CD4-positive, alpha-beta T cell treated with Interferon alpha-2 for 1 hour (primary cell): ENCODE measurements at regions not wholly inside any gene's neighbourhood (a gene's known extent, or its start where the extent isn't known, plus 50 kb on each side); places are given as distances from the start of the nearest gene placed in this dataset.
"Not testable (repeated sequence)": the region's sequence is repeated elsewhere in the genome, so short reads cannot be mapped to it uniquely, and the experiment has no call there.

ENCODE experiments used
- DNase-seq, 2 donors: peaks; one replicate each; pipeline ENCODE4 v3.0.0-alpha.2; 2020 to 2022

- no peak for DNase-seq
These were observed 144.8 kb upstream of the SETMAR start for GRCh38 chr3:4158329-4158728.

DNA sequence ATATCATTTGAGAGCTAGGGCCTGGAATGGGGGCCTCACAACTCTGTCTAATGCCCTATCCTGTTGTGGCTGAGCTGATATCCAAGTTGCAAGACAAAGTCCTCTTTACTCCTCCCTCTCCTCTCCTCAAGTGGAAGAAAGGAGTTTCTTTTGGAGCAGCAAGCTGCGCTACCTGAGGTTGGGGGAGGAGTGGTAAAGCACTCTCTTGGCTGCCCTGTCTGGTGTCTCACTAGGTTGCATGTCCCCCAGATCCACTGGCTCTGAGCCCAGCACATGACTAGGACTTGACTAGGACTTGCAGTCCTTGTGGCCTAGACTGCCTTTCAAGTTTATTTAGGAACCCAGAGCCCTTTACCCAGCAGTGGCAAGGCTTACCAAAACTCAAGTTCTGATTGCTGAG is 141.1 kb upstream of the SETMAR start:
- DNase-seq = no peak

- no peak for DNase-seq
These were observed 140.2 kb upstream of the SETMAR start for GRCh38 chr3:4163011-4163410.

DNA sequence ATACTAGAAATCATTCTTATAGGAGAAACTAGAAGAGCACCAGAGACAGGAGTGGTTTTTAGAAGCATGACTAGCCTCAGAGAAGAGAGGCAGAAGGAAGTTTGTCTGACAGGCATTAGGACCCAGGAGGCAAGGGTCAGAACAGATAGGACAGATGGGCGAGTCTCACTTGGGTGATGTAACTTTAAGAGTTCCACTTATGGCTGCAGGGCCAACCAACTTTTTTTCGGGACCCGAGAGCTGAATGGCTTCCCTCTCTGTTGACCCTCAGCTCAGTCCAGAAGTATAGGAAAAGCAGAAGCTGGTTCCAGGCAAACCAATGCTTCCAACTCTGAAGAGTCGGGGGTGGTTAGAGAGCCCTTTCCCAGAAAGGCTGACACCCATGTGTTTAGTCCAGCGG is 136.6 kb upstream of the SETMAR start:
- DNase-seq = no peak

GRCh38 chr3:4167230-4167629 is 135.9 kb upstream of the SETMAR start:
- not testable (repeated sequence) for DNase-seq

- DNase-seq = no peak
These were observed 128.4 kb upstream of the SETMAR start for GRCh38 chr3:4174791-4175190.

DNA sequence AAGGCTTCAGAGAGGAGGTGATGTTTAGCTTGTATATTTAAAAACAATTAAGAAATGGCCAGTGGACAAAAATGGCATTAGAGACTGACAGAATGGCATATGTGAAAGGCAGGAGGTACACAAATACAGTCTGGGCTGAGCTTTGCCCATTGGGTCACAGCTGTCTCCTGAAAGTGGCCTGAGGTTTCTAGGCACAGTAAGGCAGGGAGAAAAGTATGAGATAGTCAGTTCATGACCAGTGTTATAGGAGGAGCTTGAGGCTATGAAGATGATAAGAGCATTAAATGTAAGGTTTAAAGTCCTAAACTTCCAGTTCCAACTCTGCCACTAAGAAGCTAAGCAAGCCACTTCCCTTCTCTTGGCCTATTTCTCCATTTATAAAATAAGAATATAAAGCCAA is 111.2 kb upstream of the SETMAR start:
- DNase-seq = no peak

DNA sequence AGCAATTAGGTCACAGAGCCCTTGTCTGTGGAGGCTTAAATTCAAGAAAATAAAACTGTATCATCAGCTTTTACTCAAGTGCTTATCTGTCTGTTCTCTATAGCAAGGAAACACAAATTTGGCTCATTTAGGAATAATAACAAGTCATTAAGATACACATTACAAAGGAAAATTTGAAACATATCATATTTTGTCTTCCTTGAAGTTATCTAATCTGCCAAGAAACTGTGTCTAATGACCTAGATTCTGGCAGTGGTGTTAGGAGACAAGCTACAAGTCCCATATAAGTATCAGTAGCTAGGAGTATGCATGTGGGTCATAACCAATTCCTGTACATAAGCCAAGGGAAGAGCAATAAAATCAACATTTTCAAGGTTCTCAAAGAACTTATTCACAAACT is 108.2 kb upstream of the SETMAR start:
- no peak for DNase-seq

- no peak for DNase-seq
These were observed 106.5 kb upstream of the SETMAR start for GRCh38 chr3:4196506-4197147.

DNA sequence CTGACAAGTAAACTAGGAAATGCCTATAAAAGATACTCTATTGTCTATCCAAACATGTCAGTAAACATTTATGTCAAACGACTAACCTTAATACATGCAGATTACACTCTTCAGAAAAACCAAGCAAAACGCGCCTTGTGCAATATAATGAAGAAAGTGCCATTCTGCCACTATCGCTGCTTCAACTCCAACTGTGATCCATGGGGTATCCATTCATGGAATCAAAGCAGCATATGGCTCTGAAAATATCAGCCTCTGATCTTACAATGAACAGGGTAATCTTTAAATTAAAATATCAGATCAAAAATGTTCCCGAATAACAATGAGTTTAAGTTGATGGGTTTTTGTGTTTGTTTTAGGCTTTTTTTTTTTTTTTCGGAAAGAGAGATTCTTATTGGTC is 105.5 kb upstream of the SETMAR start:
- DNase-seq = no peak

- DNase-seq = no peak
These were observed 104.7 kb upstream of the SETMAR start for GRCh38 chr3:4198491-4198890.

DNA sequence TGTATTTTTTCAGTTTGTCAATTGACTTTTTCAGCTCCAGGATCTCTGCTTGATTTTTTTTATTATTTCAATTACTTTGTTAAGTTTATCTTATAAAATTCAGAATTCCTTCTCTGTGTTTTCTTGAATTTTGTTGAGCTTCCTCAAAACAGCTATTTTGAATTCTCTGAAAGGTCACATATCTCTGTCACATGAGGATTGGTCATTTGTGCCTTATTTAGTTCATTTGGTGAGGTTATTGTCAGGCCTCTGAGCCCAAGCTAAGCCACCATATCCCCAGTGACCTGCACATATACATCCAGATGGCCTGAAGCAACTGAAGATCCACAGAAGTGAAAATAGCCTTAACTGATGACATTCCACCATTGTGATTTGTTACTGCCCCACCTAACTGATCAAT is 98.4 kb upstream of the SETMAR start:
- not testable (repeated sequence) for DNase-seq

DNA sequence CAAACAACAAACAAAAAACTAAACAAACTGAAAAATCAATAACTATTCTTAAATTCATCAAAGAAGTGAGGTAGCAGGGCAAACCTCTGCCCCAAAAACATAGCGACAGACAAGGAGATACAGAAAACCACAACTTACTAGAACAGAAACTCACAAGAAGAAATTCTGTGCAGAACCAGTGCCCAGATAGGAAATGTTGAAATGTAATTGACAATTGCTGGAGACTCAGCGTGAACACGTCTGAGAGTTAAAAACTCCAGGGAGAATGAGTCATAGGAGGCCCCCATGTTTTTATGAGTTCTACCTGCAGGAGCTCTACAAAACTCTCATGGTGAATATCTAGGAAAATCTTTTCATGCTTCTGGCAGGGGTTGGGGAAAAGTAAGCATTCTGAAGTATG is 95.5 kb upstream of the SETMAR start:
- no peak for DNase-seq

DNA sequence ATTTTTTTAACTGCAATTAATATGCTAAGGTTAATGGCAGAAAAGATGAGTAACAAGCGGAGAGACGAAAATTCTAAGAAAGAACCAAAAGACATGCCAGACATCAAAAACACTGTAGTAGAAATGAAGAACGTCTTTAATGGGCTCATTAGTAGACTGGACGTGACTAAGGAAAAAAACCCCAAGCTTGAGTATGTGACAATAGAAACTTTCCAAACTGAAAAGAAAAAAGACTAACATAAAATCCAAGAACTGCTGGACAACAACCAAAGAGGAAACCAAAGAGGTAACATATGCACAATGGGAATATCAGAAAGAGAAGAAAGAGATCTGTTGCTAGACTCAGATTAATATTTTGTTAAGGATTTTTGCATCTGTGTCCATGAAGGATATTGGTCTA is 94.6 kb upstream of the SETMAR start:
- DNase-seq = no peak

DNA sequence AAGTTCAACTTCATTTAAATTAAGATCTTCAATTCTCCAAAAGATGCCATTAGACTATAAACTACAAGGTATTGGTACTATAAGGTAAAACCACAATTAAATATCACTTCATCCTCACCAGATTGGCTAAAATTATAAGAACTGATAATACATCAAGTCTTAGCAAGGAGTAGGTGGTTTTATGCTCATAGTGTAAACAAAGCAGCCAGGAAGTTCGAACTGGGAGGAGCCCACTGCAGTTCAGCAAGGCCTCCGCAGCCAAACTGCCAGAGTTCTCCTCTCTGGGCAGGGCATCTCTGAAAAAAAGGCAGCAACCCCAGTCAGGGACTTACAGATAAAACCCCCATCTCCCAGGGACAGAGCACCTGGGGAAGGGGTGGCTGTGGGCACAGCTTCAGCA is 91.6 kb upstream of the SETMAR start:
- DNase-seq = no peak

DNA sequence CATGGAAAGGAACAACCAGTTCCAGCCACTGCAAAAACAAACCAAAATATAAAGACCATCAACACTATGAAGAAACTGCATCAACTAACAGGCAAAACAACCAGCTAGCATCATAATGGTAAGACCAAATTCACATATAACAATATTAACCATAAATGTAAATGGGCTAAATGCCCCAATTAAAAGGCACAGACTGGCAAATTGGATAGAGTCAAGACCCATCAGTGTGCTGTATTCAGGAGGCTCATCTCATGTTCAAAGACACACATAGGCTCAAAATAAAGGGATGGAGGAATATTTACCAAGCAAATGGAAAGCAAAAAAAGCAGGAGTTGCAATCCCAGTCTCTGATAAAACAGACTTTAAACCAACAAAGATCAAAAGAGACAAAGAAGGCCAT is 89.7 kb upstream of the SETMAR start:
- DNase-seq = not testable (repeated sequence)

DNA sequence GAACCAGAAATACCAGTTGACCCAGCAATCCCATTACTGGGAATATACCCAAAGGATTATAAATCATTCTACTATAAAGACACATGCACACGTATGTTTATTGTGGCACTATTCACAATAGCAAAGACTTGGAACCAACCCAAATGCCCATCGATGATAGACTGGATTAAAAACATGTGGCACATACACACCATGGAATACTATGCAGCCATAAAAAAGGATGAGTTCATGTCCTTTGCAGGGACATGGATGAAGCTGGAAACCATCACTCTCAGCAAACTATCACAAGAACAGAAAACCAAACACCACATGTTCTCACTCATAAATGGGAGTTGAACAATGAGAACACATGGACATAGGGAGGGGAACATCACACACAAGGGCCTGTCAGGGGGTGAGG is 86.2 kb upstream of the SETMAR start:
- DNase-seq = not testable (repeated sequence)

DNA sequence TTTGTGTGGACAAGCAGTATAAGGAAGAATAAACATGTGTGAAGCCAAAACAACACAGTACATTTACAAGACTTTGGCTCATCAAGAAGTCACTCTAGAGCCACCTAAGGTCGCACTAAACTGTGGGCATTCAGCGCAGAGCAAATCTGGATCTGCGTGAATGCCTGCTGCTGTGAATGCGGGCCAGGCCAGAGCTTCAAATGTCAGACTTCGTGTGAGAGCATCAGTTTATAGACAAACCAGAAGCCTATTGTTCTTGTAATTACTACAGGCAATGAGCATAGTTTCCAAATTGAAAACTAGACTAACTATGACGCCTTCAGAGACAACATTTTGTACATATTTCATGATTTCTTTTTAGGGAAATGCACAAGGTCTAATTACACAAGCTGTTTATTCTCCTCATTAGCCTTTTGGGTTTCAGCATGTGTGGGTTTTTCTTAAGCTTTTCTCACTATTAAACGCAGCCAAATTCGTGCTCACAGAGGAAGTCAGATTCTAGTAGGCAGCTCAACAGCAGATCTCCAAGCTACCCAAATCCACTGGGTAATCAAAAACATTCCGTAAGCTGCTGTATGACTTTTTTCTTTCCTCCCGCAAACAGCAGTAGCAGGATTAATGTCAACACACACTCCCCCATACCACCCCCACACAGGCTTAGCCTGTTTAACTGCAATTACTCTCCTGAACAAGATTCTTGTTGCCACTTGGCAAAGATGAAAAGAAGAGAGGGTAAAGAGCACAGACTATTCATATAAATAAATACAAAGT is 84.5 kb upstream of the SETMAR start:
- DNase-seq = no peak

- DNase-seq = no peak
These were observed 84.0 kb upstream of the SETMAR start for GRCh38 chr3:4219227-4219568.

DNA sequence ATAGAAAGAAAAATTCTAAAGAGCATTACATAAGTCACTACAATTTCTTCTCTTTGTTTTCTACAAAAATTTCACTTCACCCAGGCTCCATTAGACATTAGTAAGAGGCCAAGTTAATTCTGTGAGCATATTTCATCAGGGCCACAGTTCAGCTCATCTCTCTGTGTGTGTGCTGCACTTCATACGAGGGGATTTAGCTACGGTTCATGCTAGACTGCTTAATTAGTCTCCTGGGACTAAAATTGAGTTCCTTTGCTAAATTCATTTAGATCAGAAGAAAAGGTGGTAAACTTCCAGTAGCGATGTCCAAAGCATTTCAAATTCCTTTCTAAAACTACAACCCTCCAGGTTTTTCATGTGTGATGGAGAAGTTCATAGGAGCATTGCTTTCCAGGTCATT is 83.1 kb upstream of the SETMAR start:
- DNase-seq = no peak

DNA sequence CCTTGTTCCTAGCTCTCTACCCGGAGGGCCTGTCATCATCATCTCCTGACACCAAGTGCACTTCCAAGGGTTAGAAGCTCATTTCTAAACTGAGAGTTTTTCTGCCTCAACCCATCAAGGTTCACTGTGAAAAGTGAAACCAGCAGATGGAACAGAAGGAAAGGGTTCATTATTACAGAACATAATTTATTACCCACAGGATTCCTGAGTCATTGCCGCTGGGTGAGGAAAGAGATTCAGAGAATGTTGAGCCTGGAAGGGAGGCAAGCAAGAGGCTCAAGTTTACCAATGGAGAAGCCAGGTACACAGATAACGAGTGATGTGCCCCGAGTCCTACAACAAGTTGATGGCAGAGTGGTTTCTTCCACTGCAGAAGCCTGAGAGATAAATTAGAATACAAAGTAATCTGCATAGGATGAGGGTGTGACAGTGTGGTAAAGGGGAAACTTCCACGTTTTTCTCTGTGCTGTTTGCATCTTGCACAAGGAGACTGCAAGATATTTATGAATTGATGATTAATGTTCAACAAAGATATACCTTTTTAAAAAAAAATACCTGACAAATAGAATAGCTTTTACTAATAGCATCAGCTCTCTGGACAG is 80.5 kb upstream of the SETMAR start:
- no peak for DNase-seq

DNA sequence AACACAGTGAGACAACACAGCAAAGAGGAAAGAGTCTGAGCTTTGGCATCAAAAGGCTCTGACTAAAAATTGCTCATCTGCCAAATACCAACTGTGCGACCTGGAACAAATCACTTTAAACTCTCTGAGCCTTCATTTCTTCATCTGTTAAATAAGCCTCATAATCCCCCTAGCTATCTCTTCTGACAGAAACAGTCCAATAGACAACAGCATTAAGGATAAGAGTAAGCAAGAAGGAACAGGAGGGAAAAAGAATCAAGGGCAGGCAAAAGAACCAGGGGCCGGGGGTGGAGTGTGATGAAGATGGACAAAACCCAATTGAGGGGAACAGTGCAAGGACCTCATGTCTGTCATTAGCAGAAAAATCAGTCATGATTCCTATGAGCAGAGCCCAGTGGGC is 79.4 kb upstream of the SETMAR start:
- DNase-seq = no peak

- no peak for DNase-seq
These were observed 78.8 kb upstream of the SETMAR start for GRCh38 chr3:4224331-4224730.

DNA sequence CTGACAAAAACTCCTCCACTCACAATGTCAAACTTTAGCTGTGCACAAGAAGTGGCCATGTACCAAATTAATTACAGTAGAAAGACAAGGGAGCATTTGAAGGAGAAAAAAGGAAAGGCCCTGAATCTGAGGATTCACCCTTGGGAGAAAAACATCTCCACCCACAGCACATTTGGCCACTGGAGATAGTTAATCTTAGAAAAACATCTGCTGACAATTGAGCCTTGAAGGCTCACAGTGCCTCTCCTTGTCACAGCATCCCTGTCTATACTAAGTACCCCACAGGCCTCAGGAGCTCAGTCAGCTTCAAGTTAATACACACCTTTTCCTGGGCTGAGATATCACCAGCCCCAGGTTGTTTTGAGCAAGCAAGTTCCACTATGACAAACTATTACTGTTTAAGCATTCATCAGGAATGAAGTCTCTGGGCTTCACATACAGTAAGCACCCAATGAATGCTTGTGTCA is 78.1 kb upstream of the SETMAR start:
- no peak for DNase-seq
